Subcutaneous abdominal adipose tissue (tissue), 5 donors: ENCODE measurements at regions not wholly inside any gene's neighbourhood (a gene's known extent, or its start where the extent isn't known, plus 50 kb on each side); places are given as distances from the start of the nearest gene placed in this dataset.

Source experiments
- H3K27ac ChIP-seq: one replicate; pipeline ENCODE4 v1.7.0; 2013; ENCODE audit warnings: low read depth, mild to moderate bottlenecking, inconsistent platforms, low read length, moderate library complexity
- H3K27me3 ChIP-seq, 5 donors: one replicate each; pipeline ENCODE4 v1.7.0; 2013; ENCODE audit warnings: low read length in 5 of 5, inconsistent platforms in 1 of 5; ENCODE audit not compliant: control insufficient read depth in 5 of 5, insufficient read depth in 4 of 5
- H3K36me3 ChIP-seq, 5 donors: one replicate each; pipeline ENCODE4 v1.7.0; 2013; ENCODE audit warnings: low read length in 5 of 5; ENCODE audit not compliant: control insufficient read depth in 5 of 5, insufficient read depth in 5 of 5
- H3K4me1 ChIP-seq, 5 donors: one replicate each; pipeline ENCODE4 v1.7.0; 2013; ENCODE audit warnings: low read length in 5 of 5, mild to moderate bottlenecking in 3 of 5, moderate library complexity in 1 of 5; ENCODE audit not compliant: control insufficient read depth in 5 of 5, insufficient read depth in 5 of 5
- H3K4me3 ChIP-seq, 5 donors: one replicate each; pipeline ENCODE4 v1.7.0; 2013; ENCODE audit warnings: low read length in 5 of 5, low read depth in 1 of 5
- H3K9ac ChIP-seq, 5 donors: one replicate each; pipeline ENCODE4 v1.7.0; 2013; ENCODE audit warnings: low read length in 5 of 5, mild to moderate bottlenecking in 4 of 5, moderate library complexity in 3 of 5
- H3K9me3 ChIP-seq, 5 donors: one replicate each; pipeline ENCODE4 v1.7.0; 2013; ENCODE audit warnings: low read length in 5 of 5; ENCODE audit not compliant: control insufficient read depth in 5 of 5
- donor health status: healthy.
- donor health status: healthy.
- donor health status: healthy.
- donor health status: healthy.
- donor health status: healthy.

DNA sequence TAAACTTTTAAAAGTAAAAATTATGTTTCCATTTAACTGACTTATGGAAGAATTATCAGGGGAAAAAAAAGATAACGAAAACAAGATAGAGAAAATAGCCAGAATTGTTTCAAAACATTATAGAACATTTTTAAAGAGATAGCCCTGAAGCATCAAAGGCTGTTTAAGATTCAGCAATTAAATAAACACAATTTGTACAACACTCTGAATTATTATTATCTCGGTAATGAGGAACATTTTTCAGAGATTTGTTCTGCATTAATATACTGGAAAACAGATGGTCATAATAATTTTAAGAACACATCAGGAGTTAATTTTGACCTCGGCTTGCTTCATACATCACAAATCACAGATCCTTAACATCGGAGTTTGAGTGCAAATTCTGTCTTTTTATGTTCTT, 643.8 kb downstream of the SORCS1 start:
- Histone ChIP-seq H3K4me1 (no peaks in the 10 kb centered on the region), H3K36me3 (no peaks in the 10 kb centered on the region), H3K4me3 (no peak overlapping the region), H3K27me3 (no peaks in the 10 kb centered on the region), H3K9me3 (no peaks in the 10 kb centered on the region), H3K9ac (no peak overlapping the region), H3K27ac (no peak overlapping the region)

DNA sequence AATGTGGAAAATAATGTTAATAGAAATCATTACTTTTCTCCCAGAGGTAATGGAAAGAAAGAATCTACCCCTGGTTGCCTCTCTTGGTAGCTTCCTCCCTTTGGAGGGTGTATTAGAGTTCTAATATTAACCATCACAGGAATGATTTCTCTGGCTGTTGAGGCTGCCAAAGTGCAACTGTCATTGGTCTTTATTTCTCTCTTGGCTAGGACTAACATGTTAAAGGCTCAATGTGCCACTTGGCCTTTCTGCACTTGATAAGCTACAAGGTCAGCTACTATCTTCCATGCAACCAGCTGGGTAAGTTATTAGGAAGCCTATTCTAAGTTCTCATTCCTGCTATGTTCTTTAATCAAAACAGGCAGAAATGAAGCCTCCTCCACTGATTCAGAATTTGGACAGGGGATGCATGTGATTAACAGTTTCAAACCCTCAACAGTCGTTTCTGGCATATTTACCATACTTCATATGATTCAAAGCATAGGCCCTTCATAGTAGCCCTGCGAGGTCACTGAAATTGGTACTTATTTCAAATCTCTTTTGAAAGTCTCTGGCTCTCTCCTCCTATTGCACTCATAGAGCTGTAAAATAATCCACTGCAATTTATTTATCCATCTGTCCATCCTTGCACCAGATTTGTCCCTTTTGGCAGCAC, 645.0 kb downstream of the SORCS1 start:
- H3K9me3 ChIP-seq: no peaks in the 10 kb centered on the region
- H3K36me3 ChIP-seq: no peaks in the 10 kb centered on the region
- no peak overlapping the region for H3K4me3 ChIP-seq

DNA sequence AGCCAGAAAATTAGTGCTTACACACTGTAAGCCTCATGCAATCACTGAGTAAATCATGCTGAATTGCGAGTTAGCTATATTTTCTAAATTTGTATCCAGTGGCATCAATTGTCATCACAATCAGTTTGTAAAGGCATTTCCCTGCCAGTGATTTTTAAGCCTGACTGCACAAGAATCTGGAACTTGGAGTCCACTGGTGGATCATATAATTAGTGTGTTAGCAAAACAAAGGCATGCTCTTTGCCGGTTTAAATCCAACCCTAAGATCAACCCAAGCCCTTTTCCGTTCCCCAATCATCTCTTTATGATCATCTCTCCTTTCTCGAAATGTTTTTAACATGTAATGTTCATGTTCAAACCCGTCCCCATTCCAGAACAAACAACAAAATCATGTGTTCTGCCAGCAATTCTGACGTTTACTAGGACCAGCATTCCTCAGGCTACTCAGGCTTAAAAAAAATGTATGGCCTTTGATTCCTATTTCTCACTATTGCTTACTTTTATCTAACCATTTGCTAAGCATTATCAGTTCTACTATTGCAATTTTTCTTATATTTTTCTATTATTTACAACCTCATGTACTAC, 649.2 kb downstream of the SORCS1 start:
- Histone ChIP-seq H3K9ac (no peak overlapping the region), H3K4me1 (no peaks in the 10 kb centered on the region), H3K27ac (no peak overlapping the region), H3K9me3 (no peaks in the 10 kb centered on the region), H3K27me3 (no peaks in the 10 kb centered on the region), H3K4me3 (no peak overlapping the region), H3K36me3 (no peaks in the 10 kb centered on the region)

More for the DNA sequence above, 645.0 kb downstream of the SORCS1 start:
- Histone ChIP-seq H3K27me3 (no peaks in the 10 kb centered on the region), H3K9ac (no peak overlapping the region), H3K27ac (no peak overlapping the region), H3K4me1 (no peaks in the 10 kb centered on the region)

DNA sequence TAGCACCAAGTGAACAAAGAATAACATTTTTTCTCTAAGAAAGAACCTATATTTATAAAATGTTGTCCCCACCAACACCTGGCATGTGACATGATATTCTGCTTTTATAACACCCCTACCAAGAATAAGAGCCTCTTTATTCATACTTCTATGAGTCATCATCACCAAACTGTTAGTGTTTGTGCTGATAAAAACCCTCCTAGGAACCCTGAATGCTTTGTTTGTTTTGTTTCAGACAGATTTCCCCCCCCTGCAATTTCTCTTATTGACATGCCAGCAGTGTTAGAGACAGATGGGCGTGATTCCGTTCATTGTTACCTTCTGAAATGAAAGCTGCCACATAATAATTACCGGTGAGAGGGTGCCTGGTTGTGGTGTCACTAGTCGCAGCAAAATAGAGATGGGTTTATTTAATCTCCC, 651.1 kb downstream of the SORCS1 start:
- Histone ChIP-seq H3K9ac (no peak overlapping the region), H3K9me3 (no peaks in the 10 kb centered on the region), H3K27ac (no peak overlapping the region), H3K4me3 (no peak overlapping the region), H3K36me3 (no peaks in the 10 kb centered on the region), H3K27me3 (no peaks in the 10 kb centered on the region), H3K4me1 (no peaks in the 10 kb centered on the region)

DNA sequence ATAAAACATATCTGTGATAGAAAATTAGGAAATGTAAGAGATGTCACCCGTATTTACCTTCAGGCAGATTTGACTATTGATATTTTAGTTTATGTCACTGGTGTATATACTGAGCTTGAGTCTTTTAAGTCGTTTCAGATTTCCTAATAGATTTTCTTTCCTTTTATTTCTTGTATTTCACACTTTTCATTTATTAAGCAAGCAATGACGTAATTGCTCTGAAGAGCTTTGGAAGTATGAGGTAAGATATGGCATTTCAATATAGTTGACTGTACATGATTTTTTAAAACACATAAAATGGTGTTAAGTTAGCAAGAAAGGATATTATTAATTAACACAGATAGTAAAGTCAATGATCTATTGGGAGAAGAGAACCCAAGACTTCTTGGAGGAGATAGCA, 652.6 kb downstream of the SORCS1 start:
- H3K27ac ChIP-seq: no peak overlapping the region
- H3K4me1 ChIP-seq: no peaks in the 10 kb centered on the region
- H3K4me3 ChIP-seq: no peak overlapping the region
- H3K36me3 ChIP-seq: no peaks in the 10 kb centered on the region
- H3K9ac ChIP-seq: no peak overlapping the region
- H3K27me3 ChIP-seq: no peaks in the 10 kb centered on the region
- no peaks in the 10 kb centered on the region for H3K9me3 ChIP-seq

DNA sequence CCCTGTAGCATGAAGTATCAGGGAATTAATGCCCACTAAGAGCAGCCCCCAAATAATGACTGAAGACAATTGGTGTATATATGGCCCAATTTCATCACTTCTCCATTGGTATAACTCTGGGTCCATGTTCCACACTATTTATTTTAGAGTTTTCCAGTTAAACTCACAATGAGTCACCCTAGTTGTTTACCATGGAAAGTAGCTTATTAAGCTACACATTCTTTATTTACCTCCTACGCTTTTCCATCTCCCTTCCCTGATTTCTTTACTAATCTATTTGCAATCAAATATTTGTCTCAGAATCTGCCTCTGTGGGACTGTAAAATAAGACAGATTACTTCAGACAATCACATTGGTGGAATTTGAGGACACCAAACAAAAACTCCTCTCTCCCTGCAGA, 655.6 kb downstream of the SORCS1 start:
- Histone ChIP-seq H3K9me3 (no peaks in the 10 kb centered on the region), H3K36me3 (no peaks in the 10 kb centered on the region)

DNA sequence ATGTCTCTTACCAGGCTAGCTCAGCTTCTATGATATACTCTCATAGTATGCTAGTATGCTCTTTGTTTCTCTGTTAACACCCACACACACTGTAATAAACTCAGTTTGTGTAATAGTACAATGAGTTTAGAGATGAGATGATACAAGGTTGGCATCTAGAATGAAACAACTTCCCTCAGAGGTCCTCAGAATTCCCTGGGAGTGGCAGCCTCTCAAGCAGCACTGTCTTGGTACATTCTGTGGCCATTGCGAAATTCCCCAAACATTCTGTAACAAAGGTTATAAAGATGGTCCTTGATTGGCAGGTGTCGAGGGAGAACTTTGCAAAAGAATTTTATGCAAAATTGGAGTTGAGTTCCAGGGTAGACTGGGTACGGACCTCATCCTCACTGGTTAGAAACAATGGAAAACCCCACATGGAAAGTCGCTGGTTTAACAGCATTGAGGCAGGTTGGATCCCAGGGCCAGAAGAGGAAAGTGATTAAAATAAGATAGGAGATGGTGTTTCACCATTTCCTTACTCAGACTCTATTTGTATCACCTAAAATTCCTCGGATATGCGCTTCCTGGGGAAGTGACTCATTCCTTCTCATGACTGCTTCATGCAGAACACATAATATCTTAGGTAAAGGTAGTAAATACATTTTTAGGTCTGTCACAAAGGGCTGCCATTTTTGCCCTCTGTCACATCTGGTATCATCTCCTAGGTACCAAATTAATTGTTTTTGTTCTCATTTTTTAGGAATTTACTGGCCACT, 657.8 kb downstream of the SORCS1 start:
- Histone ChIP-seq H3K4me1 (no peaks in the 10 kb centered on the region), H3K27me3 (no peaks in the 10 kb centered on the region), H3K4me3 (no peak overlapping the region), H3K27ac (no peak overlapping the region), H3K9me3 (no peaks in the 10 kb centered on the region), H3K9ac (no peak overlapping the region), H3K36me3 (no peaks in the 10 kb centered on the region)

More for the DNA sequence above, 655.6 kb downstream of the SORCS1 start:
- no peaks in the 10 kb centered on the region for H3K4me1 ChIP-seq
- H3K9ac ChIP-seq: no peak overlapping the region
- no peak overlapping the region for H3K4me3 ChIP-seq
- no peaks in the 10 kb centered on the region for H3K27me3 ChIP-seq
- no peak overlapping the region for H3K27ac ChIP-seq

DNA sequence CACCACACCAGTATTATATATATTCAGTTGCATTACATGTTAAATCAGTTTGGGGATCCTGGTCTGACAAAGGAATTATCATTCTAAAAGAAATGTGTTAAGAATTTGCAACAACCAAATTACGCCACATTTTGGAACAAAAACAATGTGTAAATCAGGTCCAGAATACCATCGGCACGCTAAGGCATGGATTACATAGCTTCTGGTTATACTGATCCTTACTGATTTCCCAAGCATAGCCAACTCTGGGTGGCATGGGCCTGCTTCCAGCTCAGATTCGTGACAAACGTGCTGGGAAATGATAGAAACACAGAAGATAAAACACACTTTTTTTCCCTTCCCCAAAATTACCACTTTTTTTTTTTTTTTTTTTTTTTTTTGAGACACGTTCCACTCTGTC, 660.0 kb downstream of the SORCS1 start:
- no peaks in the 10 kb centered on the region for H3K27me3 ChIP-seq

DNA sequence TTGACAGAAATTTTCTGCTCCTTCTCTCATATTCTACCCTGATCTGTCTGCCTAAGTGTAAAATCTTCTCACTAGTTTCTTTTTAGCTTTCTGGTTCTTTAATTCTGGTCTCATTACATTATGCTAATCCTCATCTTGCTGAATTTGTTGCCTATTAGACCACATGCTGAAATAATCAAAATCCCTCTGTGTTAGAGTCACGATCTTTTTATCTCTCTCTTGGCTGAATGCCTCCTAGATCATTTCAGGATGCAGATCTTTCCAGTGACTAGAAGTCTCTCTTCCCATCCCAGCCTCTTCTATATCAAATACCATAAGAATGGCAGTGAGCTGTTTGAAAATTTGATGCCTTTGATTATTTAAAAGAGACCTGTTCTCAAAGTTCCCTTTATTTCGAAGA, 661.9 kb downstream of the SORCS1 start:
- Histone ChIP-seq H3K9me3 (no peaks in the 10 kb centered on the region), H3K4me3 (no peak overlapping the region)

More for the DNA sequence above, 660.0 kb downstream of the SORCS1 start:
- H3K36me3 ChIP-seq: no peaks in the 10 kb centered on the region
- no peak overlapping the region for H3K9ac ChIP-seq
- H3K9me3 ChIP-seq: no peaks in the 10 kb centered on the region
- H3K27ac ChIP-seq: no peak overlapping the region
- H3K4me1 ChIP-seq: no peaks in the 10 kb centered on the region
- H3K4me3 ChIP-seq: no peak overlapping the region

DNA sequence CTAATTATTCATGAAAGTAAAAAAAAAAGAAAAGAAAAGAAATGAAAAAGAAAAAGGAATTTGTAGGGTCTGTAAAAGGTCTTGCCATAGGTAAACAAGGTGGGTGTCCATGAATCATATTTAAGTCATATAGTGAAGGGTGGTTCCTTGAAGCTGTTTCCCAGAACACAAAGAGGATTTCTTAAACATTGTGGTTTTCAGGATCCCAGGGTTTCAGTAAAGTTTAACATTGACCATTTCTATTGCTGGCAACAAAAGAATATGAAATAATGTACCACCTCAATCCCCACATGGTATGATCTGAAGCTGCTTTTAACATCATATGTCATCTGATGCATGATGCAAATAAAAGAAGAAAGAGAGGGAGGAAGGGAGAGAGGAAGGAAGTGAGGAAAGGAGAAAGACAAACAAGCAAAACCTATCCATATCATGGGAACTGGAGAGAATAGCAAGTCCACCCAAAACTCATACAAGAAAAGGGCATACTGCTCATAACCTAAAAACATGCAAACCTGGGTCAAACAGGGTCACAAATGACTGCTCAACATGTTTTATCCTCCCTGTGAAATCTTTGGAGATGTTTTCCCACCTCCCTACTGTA, 663.5 kb downstream of the SORCS1 start:
- Histone ChIP-seq H3K9me3 (no peaks in the 10 kb centered on the region), H3K36me3 (no peaks in the 10 kb centered on the region), H3K27ac (no peak overlapping the region), H3K27me3 (no peaks in the 10 kb centered on the region), H3K9ac (no peak overlapping the region), H3K4me3 (no peak overlapping the region), H3K4me1 (no peaks in the 10 kb centered on the region)

More for the DNA sequence above, 661.9 kb downstream of the SORCS1 start:
- Histone ChIP-seq H3K27ac (no peak overlapping the region), H3K27me3 (no peaks in the 10 kb centered on the region), H3K9ac (no peak overlapping the region), H3K4me1 (no peaks in the 10 kb centered on the region), H3K36me3 (no peaks in the 10 kb centered on the region)
